SK-N-SH (cell line): ENCODE measurements at regions not wholly inside any gene's neighbourhood (a gene's known extent, or its start where the extent isn't known, plus 50 kb on each side); places are given as distances from the start of the nearest gene placed in this dataset.
A peak's percentile ranks its signal among the peaks of the same experiment; 100 is the strongest.

Source experiments
- CTCF ChIA-PET: fragments of 300-600, 350-600 bp; formaldehyde crosslinking; extraction: SDS; loops from one replicate; lab custom pipeline; 2021; lab: Yijun Ruan, JAX
- POLR2A ChIA-PET: fragments of 350-600 bp; sonication (Branson Sonifier 250); formaldehyde crosslinking; extraction: SDS; loops from one replicate; lab custom pipeline; 2020; ENCODE audit warnings: antibody characterized with exemption, inconsistent platforms; lab: Yijun Ruan, JAX
- DNase-seq: peaks from one replicate; pipeline ENCODE4 v3.0.0; 2012
- H2AFZ ChIP-seq: fragments of 200-600 bp; sonication (generic); 2 replicates; pipeline ENCODE4 v1.8.1; 2016; ENCODE audit warnings: antibody characterized with exemption, mild to moderate bottlenecking, low read depth
- H3F3A ChIP-seq: fragments of 200-600 bp; sonication (generic); replicated peaks from 2 replicates; pipeline ENCODE3; 2016; ENCODE audit warnings: antibody characterized with exemption, mild to moderate bottlenecking; ENCODE audit not compliant: insufficient read depth
- H3K27ac ChIP-seq, 2 experiments: fragments of 200-500 bp in 1 of 2; fragments of 200-600 bp in 1 of 2; sonication (Bioruptor generic) in 1 of 2; sonication (generic), shearing (Covaris generic) in 1 of 2; 2 replicates each; pipeline versions ENCODE4 v1.5.1 to v1.6.1; 2014 to 2016; ENCODE audit warnings: low read depth in 2 of 2, inconsistent platforms in 1 of 2, low read length in 1 of 2, mild to moderate bottlenecking in 1 of 2, mixed read lengths in 1 of 2
- H3K27me3 ChIP-seq: fragments of 200-600 bp; sonication (generic), shearing (Covaris generic); 2 replicates; pipeline ENCODE4 v1.6.1; 2016; ENCODE audit warnings: mixed run types; ENCODE audit not compliant: insufficient read depth
- H3K36me3 ChIP-seq, 2 experiments: fragments of 200-500 bp in 1 of 2; fragments of 200-600 bp in 1 of 2; sonication (Bioruptor generic) in 1 of 2; sonication (generic) in 1 of 2; replicated peaks in 1 of 2; 2 replicates each; pipeline versions ENCODE3 to v1.5.1; 2014 to 2016; ENCODE audit warnings: low read length in 1 of 2, mild to moderate bottlenecking in 1 of 2; ENCODE audit not compliant: insufficient read depth in 2 of 2, control insufficient read depth in 1 of 2
- H3K4me1 ChIP-seq, 2 experiments: fragments of 200-500 bp in 1 of 2; fragments of 200-600 bp in 1 of 2; sonication (Bioruptor generic) in 1 of 2; sonication (generic), shearing (Covaris generic) in 1 of 2; 2 replicates each; pipeline versions ENCODE4 v1.5.1 to v1.6.1; 2014 to 2016; ENCODE audit warnings: low read depth in 1 of 2, low read length in 1 of 2, mixed run types in 1 of 2; ENCODE audit not compliant: insufficient read depth in 2 of 2, control insufficient read depth in 1 of 2
- H3K4me2 ChIP-seq: fragments of 200-600 bp; sonication (generic), shearing (Covaris generic); 2 replicates; pipeline ENCODE4 v1.6.1; 2017; ENCODE audit warnings: mixed run types
- H3K4me3 ChIP-seq, 2 experiments: fragments of 200-500 bp in 1 of 2; fragments of 200-600 bp in 1 of 2; sonication (Bioruptor generic) in 1 of 2; sonication (generic), shearing (Covaris generic) in 1 of 2; 2 replicates each; pipeline versions ENCODE4 v1.5.1 to v1.8.1; 2014 to 2016; ENCODE audit warnings: low read depth in 2 of 2, inconsistent platforms in 1 of 2, low read length in 1 of 2, mild to moderate bottlenecking in 1 of 2, mixed read lengths in 1 of 2, moderate library complexity in 1 of 2
- H3K79me2 ChIP-seq: fragments of 200-600 bp; sonication (generic); 2 replicates; pipeline ENCODE4 v1.8.1; 2017; ENCODE audit warnings: mild to moderate bottlenecking; ENCODE audit not compliant: insufficient read depth
- H3K9ac ChIP-seq: fragments of 200-600 bp; sonication (generic); 2 replicates; pipeline ENCODE4 v1.6.1; 2017; ENCODE audit warnings: mixed run types
- H3K9me2 ChIP-seq: fragments of 200-600 bp; sonication (generic); 2 replicates; pipeline ENCODE4 v1.6.1; 2017; ENCODE audit warnings: mixed run types
- H3K9me3 ChIP-seq: fragments of 200-600 bp; sonication (generic); 2 replicates; pipeline ENCODE4 v1.6.1; 2017; ENCODE audit warnings: mixed run types, mild to moderate bottlenecking, moderate library complexity
- H4K20me1 ChIP-seq: fragments of 200-600 bp; sonication (generic); 2 replicates; pipeline ENCODE4 v1.6.1; 2017; ENCODE audit warnings: mild to moderate bottlenecking, mixed run types; ENCODE audit not compliant: insufficient read depth
- CHD2 ChIP-seq: fragments of 150-350 bp; IDR thresholded peaks from 2 replicates; pipeline ENCODE4 v1.6.1; 2018; ENCODE audit warnings: low read length; ENCODE audit not compliant: partially characterized antibody
- CTCF ChIP-seq: fragments of 200-600 bp; sonication (generic); IDR thresholded peaks from 2 replicates; pipeline ENCODE4 v1.6.1; 2017; ENCODE audit warnings: antibody characterized with exemption, mild to moderate bottlenecking, moderate library complexity
- EP300 ChIP-seq, 2 experiments: IDR thresholded peaks; 2 replicates each; pipeline versions ENCODE4 v1.4.0 to v1.6.1; 2012; ENCODE audit warnings: borderline replicate concordance in 1 of 2, low read depth in 1 of 2, low read length in 1 of 2
- GATA2 ChIP-seq: sonication (generic); formaldehyde crosslinking; IDR thresholded peaks from 2 replicates; pipeline ENCODE4 v1.5.0; 2020; ENCODE audit warnings: mild to moderate bottlenecking, missing genetic modification reagents
- MEF2A ChIP-seq: IDR thresholded peaks from 2 replicates; pipeline ENCODE4 v1.4.0; 2012; ENCODE audit warnings: low read depth, borderline replicate concordance
- REST ChIP-seq: IDR thresholded peaks from 2 replicates; pipeline ENCODE4 v1.6.1; 2012; ENCODE audit warnings: mild to moderate bottlenecking, low read depth, low read length, moderate library complexity
- RFX5 ChIP-seq: IDR thresholded peaks from 2 replicates; pipeline ENCODE4 v1.6.1; 2012; ENCODE audit warnings: mild to moderate bottlenecking, improper control_type of control experiment, low read length
- RXRA ChIP-seq: IDR thresholded peaks from 2 replicates; pipeline ENCODE4 v1.4.0; 2012; ENCODE audit warnings: low read depth, mild to moderate bottlenecking, borderline replicate concordance
- SIN3A ChIP-seq: IDR thresholded peaks from 2 replicates; pipeline ENCODE4 v1.6.1; 2012; ENCODE audit warnings: low read depth, mild to moderate bottlenecking, low read length, moderate library complexity, borderline replicate concordance
- TCF12 ChIP-seq: IDR thresholded peaks from 2 replicates; pipeline ENCODE4 v1.4.0; 2012
- TEAD4 ChIP-seq: IDR thresholded peaks from 2 replicates; pipeline ENCODE4 v1.4.0; 2012; ENCODE audit warnings: mild to moderate bottlenecking, borderline replicate concordance; ENCODE audit not compliant: insufficient read depth
- ZBTB33 ChIP-seq: IDR thresholded peaks from 2 replicates; pipeline ENCODE4 v1.4.0; 2012; ENCODE audit warnings: low read depth, borderline replicate concordance
- WGBS: methylation state at CpG from one replicate; pipeline ENCODE4 v1.1.6; 2017; ENCODE audit warnings: low lambda C conversion rate; 5-methylcytosine and 5-hydroxymethylcytosine counted together

GRCh38 chr1:199161766-199162303 is 523.0 kb downstream of the PTPRC start:
- WGBS: 72% methylated on average over 3 of the region's 3 CpGs
- ChIA-PET CTCF (interaction anchor here (0.9 to 1.6 kb wide), 2 partner anchors 16 to 17 kb away, joined by 3 to 4 read pairs; no protein-coding TSS in a partner anchor), POLR2A (no interaction called here)
- Histone ChIP-seq H3K9me2 (no peaks in the 10 kb centered on the region), H3K9ac (no peak overlapping the region), H3K79me2 (no peaks in the 10 kb centered on the region), H3K4me3 (no peak overlapping the region), H3F3A (no peaks in the 10 kb centered on the region), H4K20me1 (no peaks in the 10 kb centered on the region), H3K4me1 (peaks cover 6 to 23% of the 10 kb centered on the region in 2 experiments; a peak in 2 of 4 replicates), H3K27ac (no peak overlapping the region), H2AFZ (no peak overlapping the region), H3K36me3 (no peaks in the 10 kb centered on the region), H3K9me3 (no peaks in the 10 kb centered on the region), H3K4me2 (no peak overlapping the region), H3K27me3 (no peaks in the 10 kb centered on the region)
- TF ChIP-seq SIN3A (no peak), TEAD4 (no peak), REST (no peak), MEF2A (no peak), CTCF (no peak), RXRA (no peak), ZBTB33 (no peak)
- no peak for DNase-seq

- Histone ChIP-seq H4K20me1 (no peaks in the 10 kb centered on the region), H3K27me3 (no peaks in the 10 kb centered on the region), H3K79me2 (no peaks in the 10 kb centered on the region), H3K9me3 (no peaks in the 10 kb centered on the region), H3K4me1 (peaks cover 6 to 19% of the 10 kb centered on the region in 2 experiments; a peak in 2 of 4 replicates), H3F3A (no peaks in the 10 kb centered on the region), H3K9me2 (no peaks in the 10 kb centered on the region), H3K4me2 (no peak overlapping the region), H3K4me3 (no peak overlapping the region), H2AFZ (no peak overlapping the region), H3K36me3 (no peaks in the 10 kb centered on the region), H3K9ac (no peak overlapping the region), H3K27ac (peak overlapping the region in 1 of 2 experiments; percentile 65; a peak in 2 of 4 replicates)
- CTCF ChIA-PET: interaction anchor here (0.9 to 1.6 kb wide), 3 partner anchors 14 to 18 kb away, joined by 3 to 4 read pairs (median 3); no protein-coding TSS in a partner anchor
- TF ChIP-seq TEAD4: no peak
- TF ChIP-seq TCF12: peak; percentile 18; the same call in 1 of the 2 replicates
- no peak for TF ChIP-seq RFX5
- TF ChIP-seq EP300 (IDR thresholded peaks at IDR 0.05; ENCODE audit: borderline replicate concordance in 1 of 2, low read depth in 1 of 2, low read length in 1 of 2): peak in 1 of 2 experiments; percentile 72; a peak in 2 of 4 replicates
- TF ChIP-seq GATA2 (CRISPR knock-in tag): peak; percentile 55
- peak; percentile 38 for TF ChIP-seq CHD2
- 31% methylated on average over 4 of the region's 4 CpGs for WGBS
- POLR2A ChIA-PET: no interaction called here
- DNase-seq: peak; percentile 6
Measured at GRCh38 chr1:199163267-199163666, 524.4 kb downstream of the PTPRC start.
